K562 (cell line): ENCODE measurements at regions not wholly inside any gene's neighbourhood (a gene's known extent, or its start where the extent isn't known, plus 50 kb on each side); places are given as distances from the start of the nearest gene placed in this dataset.

ENCODE experiments used
- ATF7 ChIP-seq: fragments of 450-650 bp; IDR thresholded peaks from 2 replicates; pipeline ENCODE4 v1.7.1; 2014; ENCODE audit warnings: mild to moderate bottlenecking, moderate library complexity
- CBFA2T3 ChIP-seq: fragments of 450-650 bp; IDR thresholded peaks from 2 replicates; pipeline ENCODE4 v1.6.1; 2017
- CREBBP ChIP-seq: IDR thresholded peaks from one replicate; pipeline ENCODE4 v1.6.1; 2012; ENCODE audit warnings: low read depth, mild to moderate bottlenecking, control low read depth, inconsistent platforms, low read length
- DPF2 ChIP-seq: fragments of 450-650 bp; IDR thresholded peaks from 2 replicates; pipeline ENCODE4 v1.6.1; 2016
- ELF1 ChIP-seq: fragments of 200-800 bp; sonication (Bioruptor generic); IDR thresholded peaks from 2 replicates; pipeline ENCODE4 v1.6.1; 2016; ENCODE audit warnings: missing genetic modification characterization, missing compliant biosample characterization
- ELF2 ChIP-seq: fragments of 250-450 bp; sonication (Bioruptor Pico); IDR thresholded peaks from 2 replicates; pipeline ENCODE4 v1.5.0; 2021; ENCODE audit warnings: mild to moderate bottlenecking
- ETS2 ChIP-seq: IDR thresholded peaks from 2 replicates; pipeline ENCODE4 v1.6.1; 2016; ENCODE audit warnings: borderline replicate concordance, missing genetic modification characterization, mild to moderate bottlenecking, moderate library complexity, missing compliant biosample characterization; ENCODE audit not compliant: poor library complexity, severe bottlenecking
- EWSR1 ChIP-seq: fragments of 450-650 bp; IDR thresholded peaks from 2 replicates; pipeline ENCODE4 v1.6.1; 2018; ENCODE audit warnings: borderline replicate concordance, mild to moderate bottlenecking, low read depth, moderate library complexity; ENCODE audit not compliant: partially characterized antibody
- HDAC3 ChIP-seq: fragments of 450-650 bp; IDR thresholded peaks from 2 replicates; pipeline ENCODE4 v1.6.1; 2018; ENCODE audit warnings: borderline replicate concordance, mild to moderate bottlenecking, moderate library complexity; ENCODE audit not compliant: partially characterized antibody
- HLTF ChIP-seq: fragments of 450-650 bp; IDR thresholded peaks from 2 replicates; pipeline ENCODE4 v1.6.1; 2016
- HMG20B ChIP-seq: fragments of 250-450 bp; sonication (Bioruptor Pico); IDR thresholded peaks from 2 replicates; pipeline ENCODE4 v1.5.0; 2021; ENCODE audit warnings: mild to moderate bottlenecking
- KLF10 ChIP-seq: fragments of 250-450 bp; sonication (Bioruptor Pico); IDR thresholded peaks from 2 replicates; pipeline ENCODE4 v1.6.1; 2021; ENCODE audit warnings: matching md5 sums
- MAFG ChIP-seq: fragments of 450-650 bp; conservative IDR thresholded peaks from 2 replicates; pipeline ENCODE4 v1.6.1; 2016; ENCODE audit warnings: missing genetic modification characterization, missing compliant biosample characterization
- MAZ ChIP-seq, 2 experiments: fragments of 450-650 bp in 1 of 2; sonication (generic) in 1 of 2; formaldehyde crosslinking; IDR thresholded peaks in 1 of 2; conservative IDR thresholded peaks in 1 of 2; 2 replicates each; pipeline versions ENCODE4 v1.4.0 to v1.5.0; 2020; ENCODE audit warnings: mild to moderate bottlenecking in 1 of 2, missing genetic modification reagents in 1 of 2
- NCOA1 ChIP-seq: fragments of 450-650 bp; IDR thresholded peaks from 2 replicates; pipeline ENCODE4 v1.6.1; 2016; ENCODE audit warnings: low read depth
- NCOR1 ChIP-seq: fragments of 450-650 bp; IDR thresholded peaks from 2 replicates; pipeline ENCODE4 v1.6.1; 2016; ENCODE audit warnings: mild to moderate bottlenecking, moderate library complexity
- NR2C2 ChIP-seq, 2 experiments: fragments of 200-800 bp in 1 of 2; sonication (Bioruptor generic) in 1 of 2; sonication (generic) in 1 of 2; formaldehyde crosslinking in 1 of 2; IDR thresholded peaks; 2 replicates each; pipeline versions ENCODE4 v1.6.1 to v1.8.0; 2016 to 2022; ENCODE audit warnings: mild to moderate bottlenecking in 1 of 2, missing compliant biosample characterization in 1 of 2, missing genetic modification characterization in 1 of 2, missing genetic modification reagents in 1 of 2
- PCBP2 ChIP-seq: fragments of 200-400 bp; formaldehyde crosslinking; IDR thresholded peaks from 2 replicates; pipeline ENCODE4 v1.6.1; 2018; ENCODE audit warnings: low read length, low read depth, mild to moderate bottlenecking, moderate library complexity; ENCODE audit not compliant: poor library complexity, severe bottlenecking
- POLR2H ChIP-seq: IDR thresholded peaks from 2 replicates; pipeline ENCODE4 v1.6.1; 2016; ENCODE audit warnings: missing genetic modification characterization, low read depth, mild to moderate bottlenecking, control low read depth, missing compliant biosample characterization, moderate library complexity
- TGIF2 ChIP-seq: sonication (generic); formaldehyde crosslinking; IDR thresholded peaks from 2 replicates; pipeline ENCODE4 v1.8.1; 2022; ENCODE audit warnings: mild to moderate bottlenecking, missing genetic modification reagents, moderate library complexity
- TRIM24 ChIP-seq, 2 experiments: fragments of 450-650 bp; IDR thresholded peaks; 2 replicates each; pipeline ENCODE4 v1.6.1; 2016
- ZBED1 ChIP-seq: IDR thresholded peaks from 2 replicates; pipeline ENCODE4 v1.6.1; 2014
- ZBTB7A ChIP-seq: IDR thresholded peaks from 2 replicates; pipeline ENCODE4 v1.6.1; 2011; ENCODE audit warnings: low read depth, mild to moderate bottlenecking, low read length, moderate library complexity, borderline replicate concordance; ENCODE audit not compliant: control insufficient read depth
- ZNF232 ChIP-seq: sonication (generic); formaldehyde crosslinking; IDR thresholded peaks from 2 replicates; pipeline ENCODE4 v1.8.0; 2022; ENCODE audit warnings: mild to moderate bottlenecking, missing genetic modification reagents
- ZNF324 ChIP-seq: fragments of 250-450 bp; sonication (Bioruptor Pico); IDR thresholded peaks from 2 replicates; pipeline ENCODE4 v1.4.0; 2020; ENCODE audit warnings: mild to moderate bottlenecking
- ZNF431 ChIP-seq: sonication (generic); formaldehyde crosslinking; IDR thresholded peaks from 2 replicates; pipeline ENCODE4 v1.8.0; 2022; ENCODE audit warnings: mild to moderate bottlenecking, missing genetic modification reagents
- TF ChIP-seq, protein P1 (sequence below): sonication (generic); formaldehyde crosslinking; IDR thresholded peaks from 2 replicates; pipeline ENCODE4 v1.8.0; 2022; ENCODE audit warnings: missing genetic modification reagents, mild to moderate bottlenecking, borderline replicate concordance
- TF ChIP-seq, protein P2 (sequence below): fragments of 450-650 bp; IDR thresholded peaks from 2 replicates; pipeline ENCODE4 v1.6.1; 2016; ENCODE audit warnings: low read depth, mild to moderate bottlenecking, moderate library complexity
- TF ChIP-seq, protein P3 (sequence below): fragments of 450-650 bp; formaldehyde crosslinking; IDR thresholded peaks from 2 replicates; pipeline ENCODE4 v1.4.0; 2020; ENCODE audit warnings: mild to moderate bottlenecking, moderate library complexity

DNA sequence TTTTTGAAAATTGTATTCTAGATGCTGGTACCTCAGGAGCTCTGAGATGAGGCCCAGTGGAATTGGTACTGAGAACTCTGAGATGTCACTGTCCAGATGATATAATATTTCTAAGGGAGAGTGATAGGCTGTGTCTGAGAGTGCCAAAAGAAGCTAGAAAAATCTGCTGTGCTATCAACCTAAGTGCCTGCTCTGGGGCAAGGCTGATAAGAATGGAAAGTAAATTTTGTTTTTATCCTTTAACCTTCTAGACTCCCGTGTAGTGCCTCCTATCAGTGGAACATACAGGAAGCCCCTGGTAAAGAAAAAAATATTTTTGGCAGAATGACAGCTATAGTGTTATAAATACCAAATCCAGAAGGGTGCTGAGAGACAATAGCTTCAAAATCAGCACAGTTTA lies 348.2 kb downstream of the TFAP2B start (continued):
- 0 out of 2 replicates have a peak, but pooled peaks have one; percentile 18 for TF ChIP-seq ATF7
- no peak for TF ChIP-seq ELF1 (tag)
- TF ChIP-seq ZBED1: no peak
- TF ChIP-seq, protein P1, sequence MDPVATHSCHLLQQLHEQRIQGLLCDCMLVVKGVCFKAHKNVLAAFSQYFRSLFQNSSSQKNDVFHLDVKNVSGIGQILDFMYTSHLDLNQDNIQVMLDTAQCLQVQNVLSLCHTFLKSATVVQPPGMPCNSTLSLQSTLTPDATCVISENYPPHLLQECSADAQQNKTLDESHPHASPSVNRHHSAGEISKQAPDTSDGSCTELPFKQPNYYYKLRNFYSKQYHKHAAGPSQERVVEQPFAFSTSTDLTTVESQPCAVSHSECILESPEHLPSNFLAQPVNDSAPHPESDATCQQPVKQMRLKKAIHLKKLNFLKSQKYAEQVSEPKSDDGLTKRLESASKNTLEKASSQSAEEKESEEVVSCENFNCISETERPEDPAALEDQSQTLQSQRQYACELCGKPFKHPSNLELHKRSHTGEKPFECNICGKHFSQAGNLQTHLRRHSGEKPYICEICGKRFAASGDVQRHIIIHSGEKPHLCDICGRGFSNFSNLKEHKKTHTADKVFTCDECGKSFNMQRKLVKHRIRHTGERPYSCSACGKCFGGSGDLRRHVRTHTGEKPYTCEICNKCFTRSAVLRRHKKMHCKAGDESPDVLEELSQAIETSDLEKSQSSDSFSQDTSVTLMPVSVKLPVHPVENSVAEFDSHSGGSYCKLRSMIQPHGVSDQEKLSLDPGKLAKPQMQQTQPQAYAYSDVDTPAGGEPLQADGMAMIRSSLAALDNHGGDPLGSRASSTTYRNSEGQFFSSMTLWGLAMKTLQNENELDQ: no peak
- TF ChIP-seq MAFG (tag): no peak
- TF ChIP-seq POLR2H: no peak
- no peak for TF ChIP-seq ELF2
- no peak for TF ChIP-seq ETS2 (tag)
- TF ChIP-seq TGIF2 (CRISPR knock-in tag): no peak
- TF ChIP-seq, protein P2, sequence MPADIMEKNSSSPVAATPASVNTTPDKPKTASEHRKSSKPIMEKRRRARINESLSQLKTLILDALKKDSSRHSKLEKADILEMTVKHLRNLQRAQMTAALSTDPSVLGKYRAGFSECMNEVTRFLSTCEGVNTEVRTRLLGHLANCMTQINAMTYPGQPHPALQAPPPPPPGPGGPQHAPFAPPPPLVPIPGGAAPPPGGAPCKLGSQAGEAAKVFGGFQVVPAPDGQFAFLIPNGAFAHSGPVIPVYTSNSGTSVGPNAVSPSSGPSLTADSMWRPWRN: no peak
- TF ChIP-seq PCBP2: no peak
- no peak for TF ChIP-seq KLF10 (CRISPR knock-in tag)
- peak; percentile 91 for TF ChIP-seq CBFA2T3
- TF ChIP-seq NCOA1: no peak
- TF ChIP-seq MAZ (CRISPR knock-in tag; conservative IDR thresholded peaks at IDR 0.05 in 1 of 2, IDR thresholded peaks at IDR 0.05 in 1 of 2): no peak
- no peak for TF ChIP-seq HMG20B (CRISPR knock-in tag)
- TF ChIP-seq TRIM24 (IDR thresholded peaks at IDR 0.05): peak; percentile 55 to 74; a peak in 3 of 4 replicates
- no peak for TF ChIP-seq ZNF232
- TF ChIP-seq, protein P3, sequence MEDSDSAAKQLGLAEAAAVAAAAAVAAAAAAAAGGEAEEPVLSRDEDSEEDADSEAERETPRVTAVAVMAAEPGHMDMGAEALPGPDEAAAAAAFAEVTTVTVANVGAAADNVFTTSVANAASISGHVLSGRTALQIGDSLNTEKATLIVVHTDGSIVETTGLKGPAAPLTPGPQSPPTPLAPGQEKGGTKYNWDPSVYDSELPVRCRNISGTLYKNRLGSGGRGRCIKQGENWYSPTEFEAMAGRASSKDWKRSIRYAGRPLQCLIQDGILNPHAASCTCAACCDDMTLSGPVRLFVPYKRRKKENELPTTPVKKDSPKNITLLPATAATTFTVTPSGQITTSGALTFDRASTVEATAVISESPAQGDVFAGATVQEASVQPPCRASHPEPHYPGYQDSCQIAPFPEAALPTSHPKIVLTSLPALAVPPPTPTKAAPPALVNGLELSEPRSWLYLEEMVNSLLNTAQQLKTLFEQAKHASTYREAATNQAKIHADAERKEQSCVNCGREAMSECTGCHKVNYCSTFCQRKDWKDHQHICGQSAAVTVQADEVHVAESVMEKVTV (CRISPR knock-in tag): no peak
- no peak for TF ChIP-seq HLTF
- TF ChIP-seq EWSR1: no peak
- TF ChIP-seq NCOR1: peak; percentile 83
- TF ChIP-seq DPF2: peak; percentile 73
- no peak for TF ChIP-seq NR2C2 (CRISPR knock-in tag; IDR thresholded peaks at IDR 0.05)
- no peak for TF ChIP-seq NR2C2 (tag; IDR thresholded peaks at IDR 0.05)
- TF ChIP-seq ZNF431 (CRISPR knock-in tag): no peak
- no peak for TF ChIP-seq CREBBP
- no peak for TF ChIP-seq ZNF324 (CRISPR knock-in tag)
- TF ChIP-seq ZBTB7A: no peak
- no peak for TF ChIP-seq HDAC3
